ENCODE measurements at regions not wholly inside any gene's neighbourhood (a gene's known extent, or its start where the extent isn't known, plus 50 kb on each side); places are given as distances from the start of the nearest gene placed in this dataset.

- DNase-seq (ENCODE audit: low spot score) = peak; percentile 10
These were observed 70.0 kb upstream of the SIM2 start for GRCh38 chr21:36628761-36629460.

GRCh38 chr21:36630485-36631206, 68.3 kb upstream of the SIM2 start:
- DNase-seq (ENCODE audit: low spot score) = peak; percentile 81

GRCh38 chr21:36636016-36636415, 62.9 kb upstream of the SIM2 start:
- no peak for DNase-seq (ENCODE audit: low spot score)

- DNase-seq (ENCODE audit: low spot score) = no peak
These were observed 62.5 kb upstream of the SIM2 start for GRCh38 chr21:36636439-36636838.

GRCh38 chr21:36639769-36640168, 59.1 kb upstream of the SIM2 start:
- no peak for DNase-seq (ENCODE audit: low spot score)

GRCh38 chr21:36640174-36640720, 58.7 kb upstream of the SIM2 start:
- no peak for DNase-seq (ENCODE audit: low spot score)

- DNase-seq (ENCODE audit: low spot score) = no peak
These were observed 58.1 kb upstream of the SIM2 start for GRCh38 chr21:36640721-36641244.

- no peak for DNase-seq (ENCODE audit: low spot score)
These were observed 57.6 kb upstream of the SIM2 start for GRCh38 chr21:36641346-36641745.

- DNase-seq (ENCODE audit: low spot score) = no peak
These were observed 57.0 kb upstream of the SIM2 start for GRCh38 chr21:36641886-36642285.

GRCh38 chr21:36642777-36643176, 56.1 kb upstream of the SIM2 start:
- DNase-seq (ENCODE audit: low spot score) = no peak

GRCh38 chr21:36643374-36644250, 55.3 kb upstream of the SIM2 start:
- DNase-seq (ENCODE audit: low spot score) = no peak

GRCh38 chr21:36646011-36646410, 52.9 kb upstream of the SIM2 start:
- no peak for DNase-seq (ENCODE audit: low spot score)

- no peak for DNase-seq (ENCODE audit: low spot score)
These were observed 52.3 kb upstream of the SIM2 start for GRCh38 chr21:36646645-36647044.

- no peak for DNase-seq (ENCODE audit: low spot score)
These were observed 51.4 kb upstream of the SIM2 start for GRCh38 chr21:36647279-36648093.

All from D341Med (cell line).